ENCODE measurements at regions not wholly inside any gene's neighbourhood (a gene's known extent, or its start where the extent isn't known, plus 50 kb on each side); places are given as distances from the start of the nearest gene placed in this dataset.

DNA sequence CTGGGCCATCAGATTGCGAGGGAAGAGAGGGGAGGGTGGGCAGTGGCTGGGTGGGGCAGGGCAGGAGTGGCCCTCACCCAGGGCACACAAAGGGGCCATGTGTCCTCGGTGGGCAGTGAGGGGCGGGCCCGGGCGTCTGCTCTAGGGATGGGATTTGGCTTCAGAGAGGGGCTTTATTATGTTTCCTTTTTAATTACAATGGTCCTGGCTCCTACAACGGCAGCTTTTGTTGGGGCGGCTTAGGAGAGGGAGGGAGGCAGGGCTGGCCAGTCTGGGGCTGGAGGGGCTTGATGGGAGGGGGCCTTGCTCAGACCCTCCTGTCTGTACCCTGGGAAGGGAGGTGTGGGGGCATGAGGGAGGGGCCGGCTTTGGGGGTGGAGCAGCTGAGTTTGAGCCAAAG is 102.8 kb upstream of the WNT4 start:
- DNase-seq (ENCODE audit: low spot score in 2 of 2) = no peak
- Mint-ChIP-seq H3K9me3 (no peaks in the 10 kb centered on the region), H3K27me3 (peaks cover 27% of the 10 kb centered on the region), H3K4me3 (no peak overlapping the region), H3K4me1 (no peaks in the 10 kb centered on the region), H3K36me3 (no peaks in the 10 kb centered on the region), H3K27ac (no peak overlapping the region)
- no peak for ATAC-seq (ENCODE audit: low read depth)

DNA sequence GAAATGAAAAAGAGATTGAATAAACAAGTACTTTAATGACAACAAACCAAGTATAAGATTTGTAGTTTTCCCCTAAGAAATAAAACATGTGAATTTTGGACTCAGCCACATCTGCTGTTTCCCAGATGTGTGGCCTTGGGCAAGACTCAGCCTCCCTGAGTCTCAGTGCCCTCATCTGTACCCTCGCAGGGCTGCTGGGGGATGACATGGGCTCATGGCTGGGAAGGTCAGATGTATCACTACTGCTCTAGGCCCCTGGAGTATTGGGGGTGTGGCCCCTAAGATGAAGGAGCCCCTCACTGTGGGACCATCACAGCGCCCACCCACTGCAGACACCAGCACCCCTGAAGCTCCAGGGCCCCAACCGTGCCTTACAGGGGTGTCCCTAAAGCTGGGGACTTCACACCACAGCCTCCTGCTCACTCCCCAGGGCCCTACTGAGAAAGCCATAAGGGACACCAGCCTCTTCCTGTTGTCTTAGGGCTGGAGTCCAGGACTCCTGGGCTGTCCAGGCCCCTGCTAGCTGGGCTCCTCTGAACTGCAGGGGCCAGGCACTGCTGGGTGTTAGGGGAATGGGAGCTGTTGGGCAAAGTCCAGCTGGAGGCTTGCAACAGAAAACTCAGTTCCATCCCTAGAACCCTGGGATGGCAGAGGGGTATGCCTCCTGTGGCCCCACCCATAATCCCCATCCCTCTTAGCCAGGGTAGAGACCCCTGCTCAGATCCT is 104.0 kb upstream of the WNT4 start:
- no peak overlapping the region for H3K4me3 Mint-ChIP-seq
- no peaks in the 10 kb centered on the region for H3K9me3 Mint-ChIP-seq
- ATAC-seq (ENCODE audit: low read depth) (no peak), DNase-seq (ENCODE audit: low spot score in 2 of 2) (no peak)
- H3K27me3 Mint-ChIP-seq = peaks cover 20% of the 10 kb centered on the region
- no peaks in the 10 kb centered on the region for H3K36me3 Mint-ChIP-seq
- H3K27ac Mint-ChIP-seq = no peak overlapping the region
- no peaks in the 10 kb centered on the region for H3K4me1 Mint-ChIP-seq

DNA sequence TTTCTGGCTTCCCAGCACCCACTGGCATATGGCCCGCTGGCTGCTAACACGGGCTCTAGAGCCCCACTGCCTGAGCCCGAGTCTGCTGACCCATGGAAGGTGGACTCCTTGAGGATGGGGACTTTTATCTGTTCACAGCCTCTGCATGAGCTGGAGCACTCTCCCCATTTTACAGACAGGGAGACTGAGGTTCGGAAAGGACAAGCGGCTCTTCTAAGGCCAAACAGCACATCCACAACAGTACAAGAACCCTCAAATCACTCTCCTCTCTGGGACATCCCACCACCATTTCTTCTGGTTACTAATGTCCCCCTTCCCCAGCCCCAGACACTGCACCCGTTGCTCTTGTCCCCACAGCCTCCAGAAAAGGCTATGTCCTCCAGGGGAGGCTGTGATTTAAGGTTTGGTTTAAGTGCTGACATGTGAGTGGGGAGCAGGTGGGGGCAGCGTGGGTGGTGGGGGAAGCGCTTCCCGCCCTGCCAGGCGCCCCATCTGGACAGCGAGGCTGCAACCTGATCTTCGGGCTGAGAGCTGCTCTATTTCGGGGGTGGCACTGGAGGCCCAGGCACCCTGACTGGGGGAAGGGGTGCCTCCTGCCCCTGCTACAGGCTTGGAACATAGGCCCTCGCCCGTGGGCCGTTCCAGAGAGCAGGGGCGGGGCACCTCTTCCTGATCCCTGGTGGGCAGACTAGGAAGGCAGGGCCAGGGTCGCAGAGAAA is 104.8 kb upstream of the WNT4 start:
- Mint-ChIP-seq H3K36me3 (no peaks in the 10 kb centered on the region), H3K9me3 (no peaks in the 10 kb centered on the region), H3K4me1 (no peaks in the 10 kb centered on the region), H3K27ac (no peak overlapping the region), H3K27me3 (peaks cover 20% of the 10 kb centered on the region), H3K4me3 (no peak overlapping the region)
- DNase-seq (ENCODE audit: low spot score in 2 of 2) (no peak), ATAC-seq (ENCODE audit: low read depth) (no peak)

DNA sequence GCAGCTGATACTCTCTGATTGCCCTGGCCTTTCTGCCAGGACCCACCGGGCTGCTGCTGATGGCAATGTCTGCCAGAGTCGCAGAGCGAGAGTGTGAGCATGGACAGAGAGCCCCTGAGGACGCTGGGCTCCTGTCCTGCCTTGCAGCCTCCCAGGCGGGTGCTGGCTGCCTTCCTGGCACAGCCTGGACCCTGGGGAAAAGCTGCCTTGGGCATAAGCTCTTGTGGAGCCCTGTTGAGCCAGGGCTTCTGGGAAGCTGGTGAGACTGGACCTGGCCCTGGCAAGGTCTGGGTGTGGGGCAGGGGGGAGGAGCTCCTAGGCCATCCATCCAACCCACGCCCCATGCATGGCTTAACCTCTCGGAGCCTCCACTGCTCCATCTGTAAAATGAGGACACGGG is 105.8 kb upstream of the WNT4 start:
- Mint-ChIP-seq H3K4me1 (peaks cover 4% of the 10 kb centered on the region), H3K36me3 (no peaks in the 10 kb centered on the region), H3K9me3 (no peaks in the 10 kb centered on the region), H3K4me3 (no peak overlapping the region), H3K27ac (no peak overlapping the region), H3K27me3 (peaks cover 25% of the 10 kb centered on the region)
- ATAC-seq (ENCODE audit: low read depth) (no peak), DNase-seq (ENCODE audit: low spot score in 2 of 2) (no peak)

DNA sequence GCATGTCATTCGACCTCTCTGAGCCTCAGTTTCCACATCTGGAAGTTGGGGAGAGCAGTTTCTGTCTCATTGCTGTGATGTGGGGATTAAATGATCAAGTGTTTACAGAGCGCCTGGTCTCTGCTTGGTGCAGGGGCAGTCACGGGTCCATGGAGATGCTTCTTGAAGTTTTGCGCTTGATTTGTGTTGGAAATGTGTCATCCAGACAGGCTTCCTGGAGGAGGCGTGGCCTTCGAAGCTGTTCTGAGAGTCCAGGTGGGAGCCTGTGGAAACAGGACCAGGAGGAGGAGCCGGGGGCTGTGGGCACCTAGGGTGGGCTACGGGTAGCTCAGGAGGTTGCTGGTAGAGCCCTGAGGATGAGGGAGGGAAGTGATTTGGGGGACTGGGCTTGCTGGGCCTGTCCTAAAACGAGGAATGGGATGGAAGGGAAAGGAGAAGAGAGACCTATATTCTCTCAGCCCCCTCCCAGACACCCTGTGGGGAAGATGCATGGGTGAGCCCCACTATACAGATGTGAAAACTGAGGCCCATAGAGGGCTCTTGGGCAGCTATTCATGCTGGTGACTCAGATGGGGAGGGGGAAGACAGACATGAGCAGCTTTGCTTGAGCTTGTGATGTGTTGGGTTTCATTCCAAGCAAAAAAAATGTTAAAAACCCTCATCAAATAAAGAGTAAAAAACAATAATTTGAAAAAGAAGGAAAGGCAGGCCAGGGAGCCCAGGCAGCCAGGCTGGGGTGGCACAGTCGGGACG is 107.2 kb upstream of the WNT4 start:
- Mint-ChIP-seq H3K27ac (no peak overlapping the region), H3K4me1 (peaks cover 4% of the 10 kb centered on the region), H3K27me3 (peaks cover 25% of the 10 kb centered on the region), H3K36me3 (no peaks in the 10 kb centered on the region), H3K4me3 (no peak overlapping the region), H3K9me3 (no peaks in the 10 kb centered on the region)
- DNase-seq (ENCODE audit: low spot score in 2 of 2) = no peak
- ATAC-seq (ENCODE audit: low read depth) = no peak

DNA sequence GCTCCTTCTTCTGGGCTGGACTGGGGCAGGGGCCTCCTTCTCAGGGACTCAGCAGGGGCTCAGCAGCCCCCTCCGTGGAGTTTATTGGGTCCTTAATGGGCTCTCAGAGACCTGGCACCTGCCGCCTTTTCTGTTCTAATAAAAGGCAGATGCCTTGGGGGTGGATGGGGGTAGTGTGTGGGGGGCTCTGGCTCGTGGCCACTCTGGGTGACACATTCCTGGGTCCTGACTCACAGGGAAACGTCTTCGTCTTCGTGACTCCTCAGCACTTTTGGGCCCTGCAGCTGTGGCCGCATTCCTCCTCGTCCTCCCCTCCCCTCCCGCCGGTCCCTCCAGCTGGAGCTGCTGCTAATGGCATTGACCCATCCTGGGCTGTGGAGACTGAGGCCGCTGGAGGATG is 107.8 kb upstream of the WNT4 start:
- H3K4me1 Mint-ChIP-seq = peaks cover 4% of the 10 kb centered on the region
- H3K4me3 Mint-ChIP-seq = no peak overlapping the region
- no peaks in the 10 kb centered on the region for H3K36me3 Mint-ChIP-seq

DNA sequence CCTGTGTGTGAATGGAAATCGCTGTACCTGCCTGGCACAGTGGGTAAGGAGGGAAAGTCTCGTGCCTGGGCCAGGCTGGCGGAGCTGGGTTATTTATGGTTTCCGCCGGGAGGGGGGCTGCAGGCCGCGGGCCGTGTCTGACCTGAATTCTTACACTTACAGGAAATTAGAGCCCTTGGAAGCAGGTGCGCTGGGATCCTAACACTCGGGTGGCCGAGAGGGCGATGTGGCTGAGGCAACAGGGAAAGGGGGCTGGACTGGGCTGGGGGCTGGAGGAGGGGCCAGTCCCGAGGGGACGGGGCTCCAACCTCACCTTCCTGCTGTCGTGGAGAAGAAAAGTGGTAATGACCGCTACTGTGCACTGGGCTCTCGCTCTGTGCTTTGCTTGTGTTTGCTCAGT is 109.4 kb upstream of the WNT4 start:
- no peak for ATAC-seq (ENCODE audit: low read depth)
- Mint-ChIP-seq H3K4me1 (peaks cover 4% of the 10 kb centered on the region), H3K36me3 (no peaks in the 10 kb centered on the region)

More for the DNA sequence above, 107.8 kb upstream of the WNT4 start:
- no peak overlapping the region for H3K27ac Mint-ChIP-seq
- no peaks in the 10 kb centered on the region for H3K9me3 Mint-ChIP-seq
- DNase-seq (ENCODE audit: low spot score in 2 of 2) (no peak), ATAC-seq (ENCODE audit: low read depth) (no peak)
- peaks cover 25% of the 10 kb centered on the region for H3K27me3 Mint-ChIP-seq

DNA sequence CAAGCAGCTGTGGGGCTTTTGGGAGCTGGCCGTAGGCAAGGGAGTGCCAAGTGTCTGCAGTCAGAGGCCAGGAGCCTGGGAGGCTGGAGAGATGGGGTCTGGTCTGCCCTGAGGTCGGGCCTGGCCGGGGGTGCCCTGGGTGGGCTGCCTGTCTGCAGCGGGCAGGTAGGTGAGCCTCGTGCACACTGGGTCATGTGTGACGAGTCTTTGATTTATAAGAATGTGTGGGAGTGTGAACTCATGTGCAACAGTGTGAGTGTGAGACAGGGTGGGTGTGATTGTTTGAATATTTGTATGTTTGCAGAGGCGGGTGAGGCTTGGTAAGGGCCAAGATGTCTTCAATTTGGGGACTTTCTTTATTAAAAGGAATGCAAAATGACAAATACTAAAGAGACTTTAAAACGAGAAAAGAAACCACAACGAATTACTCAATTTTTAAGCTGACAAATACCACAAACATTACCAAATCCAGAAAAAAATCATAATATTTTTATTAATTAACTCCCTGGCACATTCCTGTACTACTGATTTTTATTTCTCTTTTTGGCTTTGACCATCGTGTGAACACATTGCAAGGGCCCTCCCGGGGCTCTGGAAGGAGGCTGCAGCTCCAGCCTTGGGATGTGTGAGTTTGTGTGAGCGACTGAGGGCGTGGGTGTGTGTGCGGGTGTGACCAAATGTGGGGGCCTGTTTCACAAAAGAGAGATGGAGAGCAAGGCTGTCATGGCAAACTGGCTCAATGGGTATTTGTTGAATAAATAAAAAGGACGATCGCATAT is 110.3 kb upstream of the WNT4 start:
- no peak overlapping the region for H3K27ac Mint-ChIP-seq
- no peak for DNase-seq (ENCODE audit: low spot score in 2 of 2)
- ATAC-seq (ENCODE audit: low read depth) = no peak
- no peaks in the 10 kb centered on the region for H3K9me3 Mint-ChIP-seq
- H3K4me3 Mint-ChIP-seq = no peak overlapping the region
- peaks cover 25% of the 10 kb centered on the region for H3K27me3 Mint-ChIP-seq
- H3K4me1 Mint-ChIP-seq = peaks cover 4% of the 10 kb centered on the region
- H3K36me3 Mint-ChIP-seq = no peaks in the 10 kb centered on the region

More for the DNA sequence above, 109.4 kb upstream of the WNT4 start:
- no peak for DNase-seq (ENCODE audit: low spot score in 2 of 2)
- Mint-ChIP-seq H3K4me3 (no peak overlapping the region), H3K27me3 (peaks cover 27% of the 10 kb centered on the region), H3K9me3 (no peaks in the 10 kb centered on the region), H3K27ac (no peak overlapping the region)

DNA sequence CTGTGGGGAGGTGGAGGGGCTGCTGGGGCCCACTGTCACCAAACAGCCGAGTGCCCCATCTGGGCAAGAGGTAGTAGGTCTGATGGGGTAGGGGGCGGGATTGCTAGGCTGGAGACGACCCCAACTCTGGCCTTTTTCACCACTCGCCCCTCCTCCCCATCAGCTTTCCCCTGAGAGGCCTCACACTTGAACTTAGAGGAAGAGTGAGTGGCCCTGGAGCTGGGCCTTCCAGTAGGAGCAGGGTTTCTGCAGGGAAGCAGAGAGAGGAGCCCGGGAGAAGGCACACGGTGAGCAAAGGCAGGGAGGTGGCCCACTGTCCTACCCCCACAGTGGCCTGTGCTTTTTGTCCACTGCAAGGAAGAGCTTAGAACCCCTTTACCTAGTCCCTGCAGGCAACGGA is 111.9 kb upstream of the WNT4 start:
- H3K27me3 Mint-ChIP-seq = peaks cover 22% of the 10 kb centered on the region
- no peaks in the 10 kb centered on the region for H3K36me3 Mint-ChIP-seq
- no peak for ATAC-seq (ENCODE audit: low read depth)
- H3K9me3 Mint-ChIP-seq = no peaks in the 10 kb centered on the region
- H3K4me3 Mint-ChIP-seq = no peak overlapping the region
- H3K27ac Mint-ChIP-seq = no peak overlapping the region
- no peak for DNase-seq (ENCODE audit: low spot score in 2 of 2)
- peaks cover 4% of the 10 kb centered on the region for H3K4me1 Mint-ChIP-seq

DNA sequence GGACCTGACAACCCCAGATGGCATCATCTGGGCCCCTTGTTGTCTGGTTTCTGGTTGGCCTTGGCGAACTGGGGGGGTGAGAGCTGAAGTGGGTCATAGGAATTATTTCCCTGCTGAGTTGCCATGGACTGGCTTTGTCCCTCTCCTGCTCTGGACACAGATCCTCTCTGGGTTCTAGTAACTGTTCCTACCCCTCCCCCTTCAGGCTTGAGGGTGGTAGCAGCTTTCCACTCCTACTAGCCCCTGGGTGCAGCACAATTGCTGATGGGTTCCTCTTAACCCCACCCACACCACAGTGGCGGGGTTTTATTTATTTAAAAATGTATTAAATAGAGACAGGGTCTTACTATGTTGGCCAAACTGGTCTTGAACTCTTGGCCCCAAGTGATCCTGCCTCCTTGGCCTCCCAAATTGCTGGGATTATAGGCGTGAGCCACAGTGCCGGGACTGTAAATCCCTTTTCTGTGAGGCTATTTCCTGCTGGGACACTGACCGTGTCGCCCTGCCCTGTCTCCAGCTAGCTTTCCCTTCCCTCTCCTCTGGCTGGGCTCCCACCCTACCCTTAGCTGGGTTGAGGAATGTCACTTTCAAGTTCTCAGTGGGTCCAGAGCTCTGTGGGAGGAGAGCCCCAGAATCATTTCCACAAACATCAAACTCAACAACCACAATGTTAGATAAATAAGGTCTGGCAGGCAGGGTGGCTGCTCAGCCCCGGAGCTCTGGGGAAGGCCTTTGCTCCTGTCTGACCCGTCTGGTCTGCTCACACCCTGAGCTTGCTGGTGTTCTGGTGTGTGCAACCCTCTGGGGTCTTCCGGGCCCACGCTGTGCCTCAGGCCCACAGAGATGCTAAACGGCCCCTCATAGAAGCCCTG is 112.7 kb upstream of the WNT4 start:
- ATAC-seq (ENCODE audit: low read depth) (no peak), DNase-seq (ENCODE audit: low spot score in 2 of 2) (no peak)
- Mint-ChIP-seq H3K27ac (no peak overlapping the region), H3K36me3 (no peaks in the 10 kb centered on the region), H3K4me3 (no peak overlapping the region), H3K9me3 (peaks cover 1% of the 10 kb centered on the region), H3K27me3 (peaks cover 20% of the 10 kb centered on the region), H3K4me1 (peaks cover 8% of the 10 kb centered on the region)

DNA sequence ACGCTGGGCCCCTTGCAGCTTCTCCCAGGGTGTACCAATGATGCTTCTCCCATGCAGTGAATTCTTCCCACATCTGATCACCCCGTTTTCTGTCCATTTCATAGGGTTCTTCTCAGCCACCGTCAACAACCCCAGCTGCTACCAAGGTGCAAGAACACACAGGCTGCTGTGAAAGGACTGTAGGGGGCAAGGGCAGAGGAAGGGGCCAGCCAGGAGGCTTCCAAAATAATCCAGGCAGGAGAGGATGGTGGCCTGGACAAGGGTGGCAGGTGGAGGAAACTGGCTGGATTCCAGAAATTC is 113.3 kb upstream of the WNT4 start:
- H3K27ac Mint-ChIP-seq = no peak overlapping the region
- H3K9me3 Mint-ChIP-seq = peaks cover 1% of the 10 kb centered on the region
- peaks cover 8% of the 10 kb centered on the region for H3K4me1 Mint-ChIP-seq
- peaks cover 20% of the 10 kb centered on the region for H3K27me3 Mint-ChIP-seq
- no peaks in the 10 kb centered on the region for H3K36me3 Mint-ChIP-seq
- DNase-seq (ENCODE audit: low spot score in 2 of 2) (no peak), ATAC-seq (ENCODE audit: low read depth) (no peak)
- H3K4me3 Mint-ChIP-seq = no peak overlapping the region

DNA sequence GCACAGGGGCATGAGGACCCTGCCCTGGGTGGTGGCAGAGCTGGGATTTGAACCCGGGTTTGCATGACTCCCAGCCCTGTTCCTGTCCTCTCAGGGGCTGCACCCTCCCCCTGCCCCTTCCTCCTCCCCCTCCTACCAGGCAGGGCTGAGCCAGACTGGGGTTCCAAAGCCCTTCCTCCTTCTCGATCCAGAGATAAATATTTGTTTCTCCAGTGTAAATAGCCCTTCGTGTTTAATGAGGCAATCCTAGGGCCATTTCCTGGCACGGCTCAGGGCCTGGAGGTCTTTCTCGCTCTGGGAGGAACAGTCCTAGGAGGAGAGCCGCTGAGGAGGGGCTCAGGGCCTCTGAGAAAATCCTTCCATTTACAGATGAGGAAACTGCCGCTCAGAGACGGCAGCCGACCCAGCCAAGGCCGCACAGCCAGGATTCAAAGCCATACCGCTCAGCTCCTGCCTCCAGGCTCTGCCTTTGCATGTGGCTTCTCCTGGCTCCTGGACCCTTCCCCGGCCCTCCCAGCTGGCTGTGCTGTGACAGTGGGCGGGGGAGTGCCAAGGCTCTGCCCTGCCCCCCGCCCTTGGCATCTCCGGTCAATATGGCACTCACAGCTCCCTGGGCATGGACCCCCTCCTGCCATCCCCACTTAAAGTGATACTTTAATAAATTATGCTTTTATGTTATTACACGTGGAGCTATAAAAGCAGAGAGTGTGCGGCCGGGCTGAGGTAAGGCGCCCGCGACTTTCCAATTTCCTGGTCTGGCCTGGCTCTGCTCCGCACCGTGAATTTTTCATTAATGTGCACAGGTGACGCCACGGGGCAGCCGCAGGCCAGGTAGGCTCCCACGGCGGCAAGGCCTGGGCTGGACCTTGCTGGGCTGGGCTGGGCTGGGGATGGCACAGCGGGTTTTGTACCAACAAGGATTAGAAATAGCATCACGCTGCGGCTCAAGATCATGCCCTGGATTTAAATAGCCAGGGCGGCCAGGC is 114.7 kb upstream of the WNT4 start:
- Mint-ChIP-seq H3K9me3 (peaks cover 1% of the 10 kb centered on the region), H3K36me3 (no peaks in the 10 kb centered on the region), H3K27ac (no peak overlapping the region), H3K4me3 (no peak overlapping the region), H3K4me1 (peaks cover 10% of the 10 kb centered on the region), H3K27me3 (peaks cover 18% of the 10 kb centered on the region)
- no peak for ATAC-seq (ENCODE audit: low read depth)
- DNase-seq (ENCODE audit: low spot score in 2 of 2) = no peak
